SK-N-SH (cell line): ENCODE measurements at regions not wholly inside any gene's neighbourhood (a gene's known extent, or its start where the extent isn't known, plus 50 kb on each side); places are given as distances from the start of the nearest gene placed in this dataset.

Experiments
- CTCF ChIA-PET: fragments of 300-600, 350-600 bp; formaldehyde crosslinking; extraction: SDS; loops from one replicate; lab custom pipeline; 2021; lab: Yijun Ruan, JAX
- POLR2A ChIA-PET: fragments of 350-600 bp; sonication (Branson Sonifier 250); formaldehyde crosslinking; extraction: SDS; loops from one replicate; lab custom pipeline; 2020; ENCODE audit warnings: antibody characterized with exemption, inconsistent platforms; lab: Yijun Ruan, JAX
- DNase-seq: peaks from one replicate; pipeline ENCODE4 v3.0.0; 2012
- H2AFZ ChIP-seq: fragments of 200-600 bp; sonication (generic); 2 replicates; pipeline ENCODE4 v1.8.1; 2016; ENCODE audit warnings: antibody characterized with exemption, mild to moderate bottlenecking, low read depth
- H3F3A ChIP-seq: fragments of 200-600 bp; sonication (generic); replicated peaks from 2 replicates; pipeline ENCODE3; 2016; ENCODE audit warnings: antibody characterized with exemption, mild to moderate bottlenecking; ENCODE audit not compliant: insufficient read depth
- H3K27ac ChIP-seq, 2 experiments: fragments of 200-500 bp in 1 of 2; fragments of 200-600 bp in 1 of 2; sonication (Bioruptor generic) in 1 of 2; sonication (generic), shearing (Covaris generic) in 1 of 2; 2 replicates each; pipeline versions ENCODE4 v1.5.1 to v1.6.1; 2014 to 2016; ENCODE audit warnings: low read depth in 2 of 2, inconsistent platforms in 1 of 2, low read length in 1 of 2, mild to moderate bottlenecking in 1 of 2, mixed read lengths in 1 of 2
- H3K27me3 ChIP-seq: fragments of 200-600 bp; sonication (generic), shearing (Covaris generic); 2 replicates; pipeline ENCODE4 v1.6.1; 2016; ENCODE audit warnings: mixed run types; ENCODE audit not compliant: insufficient read depth
- H3K36me3 ChIP-seq, 2 experiments: fragments of 200-500 bp in 1 of 2; fragments of 200-600 bp in 1 of 2; sonication (Bioruptor generic) in 1 of 2; sonication (generic) in 1 of 2; replicated peaks in 1 of 2; 2 replicates each; pipeline versions ENCODE3 to v1.5.1; 2014 to 2016; ENCODE audit warnings: low read length in 1 of 2, mild to moderate bottlenecking in 1 of 2; ENCODE audit not compliant: insufficient read depth in 2 of 2, control insufficient read depth in 1 of 2
- H3K4me1 ChIP-seq, 2 experiments: fragments of 200-500 bp in 1 of 2; fragments of 200-600 bp in 1 of 2; sonication (Bioruptor generic) in 1 of 2; sonication (generic), shearing (Covaris generic) in 1 of 2; 2 replicates each; pipeline versions ENCODE4 v1.5.1 to v1.6.1; 2014 to 2016; ENCODE audit warnings: low read depth in 1 of 2, low read length in 1 of 2, mixed run types in 1 of 2; ENCODE audit not compliant: insufficient read depth in 2 of 2, control insufficient read depth in 1 of 2
- H3K4me2 ChIP-seq: fragments of 200-600 bp; sonication (generic), shearing (Covaris generic); 2 replicates; pipeline ENCODE4 v1.6.1; 2017; ENCODE audit warnings: mixed run types
- H3K4me3 ChIP-seq, 2 experiments: fragments of 200-500 bp in 1 of 2; fragments of 200-600 bp in 1 of 2; sonication (Bioruptor generic) in 1 of 2; sonication (generic), shearing (Covaris generic) in 1 of 2; 2 replicates each; pipeline versions ENCODE4 v1.5.1 to v1.8.1; 2014 to 2016; ENCODE audit warnings: low read depth in 2 of 2, inconsistent platforms in 1 of 2, low read length in 1 of 2, mild to moderate bottlenecking in 1 of 2, mixed read lengths in 1 of 2, moderate library complexity in 1 of 2
- H3K79me2 ChIP-seq: fragments of 200-600 bp; sonication (generic); 2 replicates; pipeline ENCODE4 v1.8.1; 2017; ENCODE audit warnings: mild to moderate bottlenecking; ENCODE audit not compliant: insufficient read depth
- H3K9ac ChIP-seq: fragments of 200-600 bp; sonication (generic); 2 replicates; pipeline ENCODE4 v1.6.1; 2017; ENCODE audit warnings: mixed run types
- H3K9me2 ChIP-seq: fragments of 200-600 bp; sonication (generic); 2 replicates; pipeline ENCODE4 v1.6.1; 2017; ENCODE audit warnings: mixed run types
- H3K9me3 ChIP-seq: fragments of 200-600 bp; sonication (generic); 2 replicates; pipeline ENCODE4 v1.6.1; 2017; ENCODE audit warnings: mixed run types, mild to moderate bottlenecking, moderate library complexity
- H4K20me1 ChIP-seq: fragments of 200-600 bp; sonication (generic); 2 replicates; pipeline ENCODE4 v1.6.1; 2017; ENCODE audit warnings: mild to moderate bottlenecking, mixed run types; ENCODE audit not compliant: insufficient read depth
- ELF1 ChIP-seq: IDR thresholded peaks from 2 replicates; pipeline ENCODE4 v1.4.0; 2012
- EP300 ChIP-seq, 2 experiments: IDR thresholded peaks; 2 replicates each; pipeline versions ENCODE4 v1.4.0 to v1.6.1; 2012; ENCODE audit warnings: borderline replicate concordance in 1 of 2, low read depth in 1 of 2, low read length in 1 of 2
- EZH2phosphoT487 ChIP-seq: fragments of 200-600 bp; sonication (generic); IDR thresholded peaks from 2 replicates; pipeline ENCODE4 v1.6.1; 2017; ENCODE audit warnings: low read depth, mixed run types, mild to moderate bottlenecking, antibody characterized with exemption, moderate library complexity, borderline replicate concordance
- GABPA ChIP-seq: IDR thresholded peaks from 2 replicates; pipeline ENCODE4 v1.4.0; 2012; ENCODE audit warnings: low read depth, mild to moderate bottlenecking
- JUND ChIP-seq: IDR thresholded peaks from 2 replicates; pipeline ENCODE4 v1.4.0; 2012
- NFIC ChIP-seq: IDR thresholded peaks from 2 replicates; pipeline ENCODE4 v1.4.0; 2012; ENCODE audit warnings: borderline replicate concordance
- NRF1 ChIP-seq: IDR thresholded peaks from 2 replicates; pipeline ENCODE4 v1.6.1; 2012; ENCODE audit warnings: low read depth, mild to moderate bottlenecking, low read length
- RAD21 ChIP-seq: IDR thresholded peaks from 2 replicates; pipeline ENCODE4 v1.6.1; 2012; ENCODE audit warnings: mild to moderate bottlenecking, low read length
- RCOR1 ChIP-seq: fragments of 150-350 bp; IDR thresholded peaks from 2 replicates; pipeline ENCODE4 v1.6.1; 2017; ENCODE audit warnings: antibody characterized with exemption, low read length
- RFX5 ChIP-seq: IDR thresholded peaks from 2 replicates; pipeline ENCODE4 v1.6.1; 2012; ENCODE audit warnings: mild to moderate bottlenecking, improper control_type of control experiment, low read length
- SIN3A ChIP-seq: IDR thresholded peaks from 2 replicates; pipeline ENCODE4 v1.6.1; 2012; ENCODE audit warnings: low read depth, mild to moderate bottlenecking, low read length, moderate library complexity, borderline replicate concordance
- SMC3 ChIP-seq: IDR thresholded peaks from 2 replicates; pipeline ENCODE4 v1.6.1; 2012; ENCODE audit warnings: low read depth, low read length, improper control_type of control experiment
- TEAD4 ChIP-seq: IDR thresholded peaks from 2 replicates; pipeline ENCODE4 v1.4.0; 2012; ENCODE audit warnings: mild to moderate bottlenecking, borderline replicate concordance; ENCODE audit not compliant: insufficient read depth
- YY1 ChIP-seq: IDR thresholded peaks from 2 replicates; pipeline ENCODE4 v1.4.0; 2012; ENCODE audit warnings: low read depth, mild to moderate bottlenecking
- WGBS: methylation state at CpG from one replicate; pipeline ENCODE4 v1.1.6; 2017; ENCODE audit warnings: low lambda C conversion rate; 5-methylcytosine and 5-hydroxymethylcytosine counted together
- TF ChIP-seq, protein P1 (sequence below): IDR thresholded peaks from 2 replicates; pipeline ENCODE4 v1.4.0; 2012; ENCODE audit warnings: low read depth
- TF ChIP-seq, protein P2 (sequence below): fragments of 150-350 bp; IDR thresholded peaks from 2 replicates; pipeline ENCODE4 v1.6.1; 2017; ENCODE audit warnings: antibody characterized with exemption, low read length, low read depth, borderline replicate concordance
- TF ChIP-seq, protein P3 (sequence below): fragments of 150-350 bp; IDR thresholded peaks from 2 replicates; pipeline ENCODE4 v1.6.1; 2016; ENCODE audit warnings: mild to moderate bottlenecking, low read depth, low read length
- TF ChIP-seq, protein P4 (sequence below): IDR thresholded peaks from 2 replicates; pipeline ENCODE4 v1.4.0; 2012; ENCODE audit warnings: low read depth, borderline replicate concordance
- TF ChIP-seq, protein P5 (sequence below): IDR thresholded peaks from 2 replicates; pipeline ENCODE4; 2012

DNA sequence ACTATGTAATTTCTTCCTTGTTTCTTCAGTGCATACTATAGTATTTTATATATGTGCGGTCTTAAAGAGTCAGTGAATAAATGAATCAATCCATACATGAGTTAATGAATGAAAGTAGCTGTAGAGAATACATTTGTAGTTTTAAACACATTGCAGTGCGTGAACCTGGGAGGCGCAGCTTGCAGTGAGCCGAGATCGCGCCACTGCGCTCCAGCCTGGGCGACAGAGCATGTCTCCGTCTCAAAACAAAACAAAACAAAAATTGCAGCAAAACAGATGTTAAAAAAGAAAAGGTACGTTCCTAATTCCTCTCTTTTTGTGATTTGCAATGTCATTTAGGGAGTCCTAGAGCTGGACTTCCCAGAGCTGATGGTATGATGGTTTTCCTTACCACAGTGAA lies 1144.8 kb upstream of the FANCL start:
- H3K9ac ChIP-seq: no peak overlapping the region
- POLR2A ChIA-PET: no interaction called here
- H3K79me2 ChIP-seq: no peaks in the 10 kb centered on the region
- no peaks in the 10 kb centered on the region for H3K9me2 ChIP-seq
- no peak overlapping the region for H3K4me2 ChIP-seq
- no peaks in the 10 kb centered on the region for H3K4me1 ChIP-seq
- DNase-seq: no peak
- CTCF ChIA-PET: no interaction called here
- no peaks in the 10 kb centered on the region for H3K27me3 ChIP-seq
- WGBS: 67% methylated on average over 10 of the region's 10 CpGs
- H3K4me3 ChIP-seq: no peak overlapping the region
- no peak overlapping the region for H3K27ac ChIP-seq
- H2AFZ ChIP-seq: no peak overlapping the region
- H3K36me3 ChIP-seq: no peaks in the 10 kb centered on the region
- no peak for TF ChIP-seq GABPA
- no peak for TF ChIP-seq EP300 (IDR thresholded peaks at IDR 0.05; ENCODE audit: borderline replicate concordance in 1 of 2, low read depth in 1 of 2, low read length in 1 of 2)
- no peak for TF ChIP-seq NRF1
- H3F3A ChIP-seq: no peaks in the 10 kb centered on the region
- H4K20me1 ChIP-seq: no peaks in the 10 kb centered on the region
- no peaks in the 10 kb centered on the region for H3K9me3 ChIP-seq

DNA sequence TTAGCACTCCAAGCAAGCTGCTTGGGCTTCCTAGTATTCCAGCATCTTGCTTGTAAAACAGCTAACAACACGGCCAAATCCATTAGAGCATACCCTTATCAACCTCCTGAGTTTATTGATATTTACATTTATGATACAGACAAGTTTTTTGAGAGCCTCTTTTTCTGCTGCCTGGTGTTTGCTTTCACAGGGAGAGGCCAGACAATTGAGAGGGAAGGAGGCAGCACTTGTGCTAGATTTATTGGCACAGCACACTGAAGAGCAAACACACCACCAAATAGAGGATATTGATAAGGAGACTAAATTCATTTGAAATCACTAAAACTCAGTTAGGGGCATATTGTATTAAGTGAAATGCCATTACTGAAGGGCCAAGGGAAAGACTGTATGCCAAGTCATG lies 1142.3 kb upstream of the FANCL start:
- Histone ChIP-seq H3K4me1 (no peaks in the 10 kb centered on the region), H3K4me2 (no peak overlapping the region), H2AFZ (no peak overlapping the region), H3K27me3 (no peaks in the 10 kb centered on the region), H3K79me2 (no peaks in the 10 kb centered on the region), H3K9ac (no peak overlapping the region), H4K20me1 (no peaks in the 10 kb centered on the region), H3F3A (no peaks in the 10 kb centered on the region), H3K4me3 (no peak overlapping the region), H3K9me2 (no peaks in the 10 kb centered on the region), H3K9me3 (no peaks in the 10 kb centered on the region), H3K36me3 (no peaks in the 10 kb centered on the region), H3K27ac (no peak overlapping the region)
- TF ChIP-seq JUND (no peak), YY1 (no peak), NFIC (no peak), RCOR1 (no peak), SMC3 (no peak), RAD21 (no peak), RFX5 (no peak), EP300 (IDR thresholded peaks at IDR 0.05; ENCODE audit: borderline replicate concordance in 1 of 2, low read depth in 1 of 2, low read length in 1 of 2) (no peak), EZH2phosphoT487 (no peak), ELF1 (no peak), SIN3A (no peak), TEAD4 (no peak)
- TF ChIP-seq, protein P1, sequence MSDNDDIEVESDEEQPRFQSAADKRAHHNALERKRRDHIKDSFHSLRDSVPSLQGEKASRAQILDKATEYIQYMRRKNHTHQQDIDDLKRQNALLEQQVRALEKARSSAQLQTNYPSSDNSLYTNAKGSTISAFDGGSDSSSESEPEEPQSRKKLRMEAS: no peak
- TF ChIP-seq, protein P2, sequence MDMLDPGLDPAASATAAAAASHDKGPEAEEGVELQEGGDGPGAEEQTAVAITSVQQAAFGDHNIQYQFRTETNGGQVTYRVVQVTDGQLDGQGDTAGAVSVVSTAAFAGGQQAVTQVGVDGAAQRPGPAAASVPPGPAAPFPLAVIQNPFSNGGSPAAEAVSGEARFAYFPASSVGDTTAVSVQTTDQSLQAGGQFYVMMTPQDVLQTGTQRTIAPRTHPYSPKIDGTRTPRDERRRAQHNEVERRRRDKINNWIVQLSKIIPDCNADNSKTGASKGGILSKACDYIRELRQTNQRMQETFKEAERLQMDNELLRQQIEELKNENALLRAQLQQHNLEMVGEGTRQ: no peak
- TF ChIP-seq, protein P3, sequence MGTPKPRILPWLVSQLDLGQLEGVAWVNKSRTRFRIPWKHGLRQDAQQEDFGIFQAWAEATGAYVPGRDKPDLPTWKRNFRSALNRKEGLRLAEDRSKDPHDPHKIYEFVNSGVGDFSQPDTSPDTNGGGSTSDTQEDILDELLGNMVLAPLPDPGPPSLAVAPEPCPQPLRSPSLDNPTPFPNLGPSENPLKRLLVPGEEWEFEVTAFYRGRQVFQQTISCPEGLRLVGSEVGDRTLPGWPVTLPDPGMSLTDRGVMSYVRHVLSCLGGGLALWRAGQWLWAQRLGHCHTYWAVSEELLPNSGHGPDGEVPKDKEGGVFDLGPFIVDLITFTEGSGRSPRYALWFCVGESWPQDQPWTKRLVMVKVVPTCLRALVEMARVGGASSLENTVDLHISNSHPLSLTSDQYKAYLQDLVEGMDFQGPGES: no peak
- TF ChIP-seq, protein P4, sequence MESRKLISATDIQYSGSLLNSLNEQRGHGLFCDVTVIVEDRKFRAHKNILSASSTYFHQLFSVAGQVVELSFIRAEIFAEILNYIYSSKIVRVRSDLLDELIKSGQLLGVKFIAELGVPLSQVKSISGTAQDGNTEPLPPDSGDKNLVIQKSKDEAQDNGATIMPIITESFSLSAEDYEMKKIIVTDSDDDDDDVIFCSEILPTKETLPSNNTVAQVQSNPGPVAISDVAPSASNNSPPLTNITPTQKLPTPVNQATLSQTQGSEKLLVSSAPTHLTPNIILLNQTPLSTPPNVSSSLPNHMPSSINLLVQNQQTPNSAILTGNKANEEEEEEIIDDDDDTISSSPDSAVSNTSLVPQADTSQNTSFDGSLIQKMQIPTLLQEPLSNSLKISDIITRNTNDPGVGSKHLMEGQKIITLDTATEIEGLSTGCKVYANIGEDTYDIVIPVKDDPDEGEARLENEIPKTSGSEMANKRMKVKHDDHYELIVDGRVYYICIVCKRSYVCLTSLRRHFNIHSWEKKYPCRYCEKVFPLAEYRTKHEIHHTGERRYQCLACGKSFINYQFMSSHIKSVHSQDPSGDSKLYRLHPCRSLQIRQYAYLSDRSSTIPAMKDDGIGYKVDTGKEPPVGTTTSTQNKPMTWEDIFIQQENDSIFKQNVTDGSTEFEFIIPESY: no peak
- TF ChIP-seq, protein P5, sequence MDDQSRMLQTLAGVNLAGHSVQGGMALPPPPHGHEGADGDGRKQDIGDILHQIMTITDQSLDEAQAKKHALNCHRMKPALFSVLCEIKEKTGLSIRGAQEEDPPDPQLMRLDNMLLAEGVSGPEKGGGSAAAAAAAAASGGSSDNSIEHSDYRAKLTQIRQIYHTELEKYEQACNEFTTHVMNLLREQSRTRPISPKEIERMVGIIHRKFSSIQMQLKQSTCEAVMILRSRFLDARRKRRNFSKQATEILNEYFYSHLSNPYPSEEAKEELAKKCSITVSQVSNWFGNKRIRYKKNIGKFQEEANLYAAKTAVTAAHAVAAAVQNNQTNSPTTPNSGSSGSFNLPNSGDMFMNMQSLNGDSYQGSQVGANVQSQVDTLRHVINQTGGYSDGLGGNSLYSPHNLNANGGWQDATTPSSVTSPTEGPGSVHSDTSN: no peak
- 0% methylated on average over 1 of the region's 1 CpG for WGBS
- POLR2A ChIA-PET: no interaction called here
- no peak for DNase-seq
- CTCF ChIA-PET: no interaction called here
